Neuron (in vitro differentiated cells): ENCODE measurements at regions not wholly inside any gene's neighbourhood (a gene's known extent, or its start where the extent isn't known, plus 50 kb on each side); places are given as distances from the start of the nearest gene placed in this dataset.
"Not testable (repeated sequence)": the region's sequence is repeated elsewhere in the genome, so short reads cannot be mapped to it uniquely, and the experiment has no call there.

ENCODE experiments used
- H2AFZ ChIP-seq: one replicate; pipeline ENCODE4 v1.6.1; 2013; ENCODE audit warnings: low read depth, mild to moderate bottlenecking, inconsistent platforms, low read length, moderate library complexity
- H3K27me3 ChIP-seq: one replicate; pipeline ENCODE4 v1.6.1; 2013; ENCODE audit warnings: low read length; ENCODE audit not compliant: insufficient read depth
- H3K36me3 ChIP-seq: one replicate; pipeline ENCODE4 v1.6.1; 2013; ENCODE audit warnings: low read length; ENCODE audit not compliant: insufficient read depth
- H3K4me1 ChIP-seq: one replicate; pipeline ENCODE4 v1.6.1; 2013; ENCODE audit warnings: low read length; ENCODE audit not compliant: insufficient read depth
- H3K4me3 ChIP-seq: 2 replicates; pipeline ENCODE4 v1.5.1; 2013; ENCODE audit warnings: mild to moderate bottlenecking, low read length, moderate library complexity
- H3K9me3 ChIP-seq: one replicate; pipeline ENCODE4 v1.6.1; 2013; ENCODE audit warnings: low read length

DNA sequence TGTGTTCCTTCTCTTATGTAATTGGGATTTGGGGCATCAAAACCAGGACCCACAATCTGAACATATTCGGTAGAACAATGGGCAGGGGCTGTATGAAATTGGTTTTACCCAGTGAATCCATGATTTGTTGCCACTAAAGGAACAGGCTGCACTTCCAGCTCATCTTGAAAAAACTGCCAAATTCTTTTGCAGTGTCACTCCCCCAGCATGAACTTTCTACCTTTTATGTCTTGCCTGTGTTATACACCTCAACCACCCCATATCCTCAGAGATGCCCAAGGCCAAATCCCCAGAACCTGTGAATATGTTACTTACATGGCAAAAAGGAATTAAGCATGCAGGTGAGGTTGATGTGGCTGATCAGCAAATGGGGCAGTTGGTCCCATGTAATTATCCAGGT is 280.2 kb upstream of the ECI2 start:
- Histone ChIP-seq H3K27me3 (no peaks in the 10 kb centered on the region), H3K4me1 (no peaks in the 10 kb centered on the region), H2AFZ (no peak overlapping the region), H3K4me3 (no peak overlapping the region), H3K9me3 (no peaks in the 10 kb centered on the region), H3K36me3 (no peaks in the 10 kb centered on the region)

DNA sequence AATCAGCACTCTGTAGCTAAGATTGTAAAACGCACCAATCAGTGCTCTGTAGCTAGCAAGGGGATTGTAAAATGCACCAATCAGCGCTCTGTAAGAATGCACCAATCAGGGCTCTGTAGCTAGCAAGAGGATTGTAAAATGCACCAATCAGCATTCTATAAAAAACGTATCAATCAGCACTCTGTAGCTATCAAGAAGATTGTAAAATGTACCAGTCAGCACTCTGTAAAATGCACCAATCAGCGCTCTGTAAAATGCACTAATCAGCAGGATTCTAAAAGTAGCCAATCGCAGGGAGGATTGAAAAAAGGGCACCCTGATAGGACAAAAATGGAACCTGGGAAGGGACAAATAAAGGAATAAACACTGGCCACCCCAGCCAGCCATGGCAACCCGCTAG is 278.7 kb upstream of the ECI2 start:
- H3K36me3 ChIP-seq, H3K9me3 ChIP-seq, H3K27me3 ChIP-seq, H2AFZ ChIP-seq, H3K4me3 ChIP-seq, H3K4me1 ChIP-seq: not testable (repeated sequence)

DNA sequence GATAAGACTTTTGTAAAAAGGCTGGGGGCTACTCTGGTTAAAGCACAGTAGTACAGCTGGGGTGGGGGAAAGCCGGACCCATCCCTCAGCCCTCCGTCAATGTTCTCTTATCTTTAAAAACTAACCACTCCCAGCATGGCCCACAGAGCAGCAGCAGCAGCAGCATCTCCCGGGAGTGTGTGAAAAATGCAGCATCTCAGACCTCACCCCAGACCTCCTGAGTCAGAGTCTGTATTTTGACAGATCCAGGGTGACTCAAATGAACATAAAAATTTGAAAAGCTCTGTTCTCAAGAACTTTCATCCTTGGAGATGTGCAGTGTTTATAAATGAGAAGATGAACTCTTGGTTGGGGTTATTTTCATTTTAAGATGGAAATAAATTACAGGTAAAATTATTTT is 277.7 kb upstream of the ECI2 start:
- no peaks in the 10 kb centered on the region for H3K9me3 ChIP-seq
- H3K4me3 ChIP-seq = no peak overlapping the region
- H3K27me3 ChIP-seq = no peaks in the 10 kb centered on the region
- no peaks in the 10 kb centered on the region for H3K4me1 ChIP-seq
- no peak overlapping the region for H2AFZ ChIP-seq
- no peaks in the 10 kb centered on the region for H3K36me3 ChIP-seq

DNA sequence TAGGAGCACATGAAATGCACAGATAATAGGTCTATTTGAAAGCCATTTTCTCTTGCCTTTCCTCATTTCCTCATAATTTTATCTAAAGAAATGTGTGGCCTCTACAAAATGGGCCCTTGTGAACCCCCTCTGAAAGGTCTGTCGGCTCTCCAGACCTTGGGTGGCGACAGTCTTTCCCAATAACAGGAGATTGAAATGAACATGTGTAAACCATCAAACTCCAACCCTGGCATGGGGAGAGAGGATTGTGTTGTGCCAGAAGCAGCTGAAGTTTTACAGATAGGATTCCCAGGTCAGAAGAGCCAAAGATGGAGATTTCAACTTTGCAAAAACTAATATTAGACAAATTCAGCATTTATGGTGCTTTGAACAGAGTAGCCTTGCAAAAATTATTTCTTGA is 277.1 kb upstream of the ECI2 start:
- H3K27me3 ChIP-seq = no peaks in the 10 kb centered on the region
- H3K4me1 ChIP-seq = no peaks in the 10 kb centered on the region
- H3K36me3 ChIP-seq = no peaks in the 10 kb centered on the region
- no peak overlapping the region for H3K4me3 ChIP-seq
- H3K9me3 ChIP-seq = no peaks in the 10 kb centered on the region
- H2AFZ ChIP-seq = no peak overlapping the region

DNA sequence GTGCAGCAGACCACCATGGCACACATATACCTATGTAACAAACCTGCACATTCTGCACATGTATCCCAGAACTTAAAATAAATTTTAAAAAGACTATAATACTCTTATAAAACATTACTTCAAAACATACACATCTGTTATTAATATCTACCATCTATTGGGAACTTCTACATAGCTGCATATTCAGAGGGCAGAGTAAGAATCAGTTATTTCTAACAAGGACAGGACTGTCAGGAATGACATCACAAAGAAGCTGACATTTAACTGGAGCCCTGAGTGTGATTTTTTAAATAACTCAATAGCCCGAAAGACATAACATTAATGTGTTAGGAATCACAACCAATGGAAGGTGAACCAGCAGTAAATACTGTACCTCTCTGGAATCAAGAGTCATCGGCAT is 276.7 kb upstream of the ECI2 start:
- no peaks in the 10 kb centered on the region for H3K4me1 ChIP-seq
- no peaks in the 10 kb centered on the region for H3K36me3 ChIP-seq
- no peak overlapping the region for H3K4me3 ChIP-seq
- H3K27me3 ChIP-seq = no peaks in the 10 kb centered on the region
- no peak overlapping the region for H2AFZ ChIP-seq
- H3K9me3 ChIP-seq = no peaks in the 10 kb centered on the region

DNA sequence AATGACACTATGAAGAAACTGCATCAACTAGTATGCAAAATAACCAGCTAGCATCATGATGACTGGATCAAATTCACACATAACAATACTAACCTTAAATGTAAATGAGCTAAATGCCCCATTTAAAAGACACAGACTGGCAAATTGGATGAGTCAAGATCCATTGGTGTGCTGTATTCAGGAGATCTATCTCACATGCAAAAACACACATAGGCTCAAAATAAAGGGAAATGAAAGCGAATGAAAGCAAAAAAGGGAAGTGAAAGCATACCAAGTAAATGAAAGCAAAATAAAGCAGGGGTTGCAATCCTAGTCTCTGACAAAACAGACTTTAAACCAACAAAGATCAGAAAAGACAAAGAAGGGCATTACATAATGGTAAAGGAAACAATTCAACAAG is 272.3 kb upstream of the ECI2 start:
- not testable (repeated sequence) for H3K4me3 ChIP-seq, H3K9me3 ChIP-seq, H3K27me3 ChIP-seq, H3K36me3 ChIP-seq, H3K4me1 ChIP-seq, H2AFZ ChIP-seq

DNA sequence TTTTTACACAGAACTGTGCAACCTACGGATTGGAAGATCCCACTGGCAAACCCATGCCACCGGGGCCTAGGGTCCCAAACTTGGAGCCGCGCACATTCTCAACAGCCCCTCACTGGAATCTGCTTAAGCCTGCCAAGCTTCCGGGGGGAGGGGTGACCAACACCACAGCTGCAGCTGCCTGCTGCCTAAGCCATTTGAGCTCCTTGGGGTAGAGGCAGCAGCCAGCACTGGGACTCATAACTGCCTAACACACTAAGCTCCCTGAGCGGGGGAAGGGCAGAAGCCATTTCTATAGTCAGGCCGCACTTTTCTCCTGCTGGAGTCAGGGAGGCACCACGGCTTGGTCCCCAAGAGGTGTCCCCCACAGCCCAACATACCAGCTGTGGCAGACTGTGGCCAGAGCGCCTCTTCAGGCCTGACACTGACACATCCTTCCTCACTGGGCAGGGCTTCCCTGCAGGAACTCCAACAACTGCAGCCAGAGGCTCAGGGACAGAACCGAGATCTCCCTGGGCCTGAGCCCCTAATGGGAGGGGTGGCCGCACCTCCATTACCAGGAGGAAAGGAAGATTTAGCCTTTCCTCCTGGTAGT is 270.3 kb upstream of the ECI2 start:
- H3K36me3 ChIP-seq = no peaks in the 10 kb centered on the region

DNA sequence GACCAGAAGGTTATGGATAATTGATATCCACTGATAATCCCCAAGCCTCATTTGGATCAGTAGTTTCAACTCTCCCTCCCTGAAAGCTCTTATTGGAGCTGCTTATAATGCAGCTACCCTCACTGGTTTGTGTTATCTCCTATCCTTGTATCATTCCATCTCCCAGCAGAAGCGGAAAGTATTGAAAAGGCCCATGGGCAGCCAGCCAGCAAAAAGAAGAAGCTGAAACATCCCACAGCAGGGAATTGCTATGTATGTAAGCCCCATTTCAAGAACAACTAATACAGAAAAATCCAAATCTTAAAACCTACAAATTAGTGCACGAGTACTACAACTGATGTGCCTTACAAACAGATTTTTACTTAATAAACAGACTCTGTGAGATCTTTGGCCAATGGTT is 269.0 kb upstream of the ECI2 start:
- no peaks in the 10 kb centered on the region for H3K9me3 ChIP-seq
- no peak overlapping the region for H2AFZ ChIP-seq
- H3K27me3 ChIP-seq = no peaks in the 10 kb centered on the region
- H3K4me3 ChIP-seq = no peak overlapping the region
- H3K36me3 ChIP-seq = no peaks in the 10 kb centered on the region
- H3K4me1 ChIP-seq = no peaks in the 10 kb centered on the region

More for the DNA sequence above, 270.3 kb upstream of the ECI2 start:
- Histone ChIP-seq H3K4me1 (no peaks in the 10 kb centered on the region), H2AFZ (no peak overlapping the region), H3K9me3 (no peaks in the 10 kb centered on the region), H3K4me3 (no peak overlapping the region), H3K27me3 (no peaks in the 10 kb centered on the region)

DNA sequence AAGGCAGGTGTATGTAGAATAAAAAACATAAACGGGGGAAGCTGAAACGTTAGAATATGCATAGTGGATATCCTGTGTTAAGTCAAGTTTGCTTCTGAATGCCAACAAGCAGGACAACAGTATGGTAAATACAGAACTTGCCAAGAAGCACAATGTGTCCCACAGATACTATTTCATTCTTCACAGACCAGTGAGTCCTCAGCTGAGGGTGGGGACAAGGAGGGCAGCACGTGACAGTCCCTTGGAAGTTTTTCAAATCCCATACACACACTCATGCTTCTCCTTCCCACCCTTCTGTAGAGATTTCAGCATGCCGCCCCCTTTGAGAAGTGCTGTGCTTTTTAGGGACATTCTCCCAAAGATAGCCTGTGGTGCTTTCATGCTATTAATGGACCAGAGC is 268.5 kb upstream of the ECI2 start:
- Histone ChIP-seq H3K4me1 (no peaks in the 10 kb centered on the region), H3K36me3 (no peaks in the 10 kb centered on the region)

DNA sequence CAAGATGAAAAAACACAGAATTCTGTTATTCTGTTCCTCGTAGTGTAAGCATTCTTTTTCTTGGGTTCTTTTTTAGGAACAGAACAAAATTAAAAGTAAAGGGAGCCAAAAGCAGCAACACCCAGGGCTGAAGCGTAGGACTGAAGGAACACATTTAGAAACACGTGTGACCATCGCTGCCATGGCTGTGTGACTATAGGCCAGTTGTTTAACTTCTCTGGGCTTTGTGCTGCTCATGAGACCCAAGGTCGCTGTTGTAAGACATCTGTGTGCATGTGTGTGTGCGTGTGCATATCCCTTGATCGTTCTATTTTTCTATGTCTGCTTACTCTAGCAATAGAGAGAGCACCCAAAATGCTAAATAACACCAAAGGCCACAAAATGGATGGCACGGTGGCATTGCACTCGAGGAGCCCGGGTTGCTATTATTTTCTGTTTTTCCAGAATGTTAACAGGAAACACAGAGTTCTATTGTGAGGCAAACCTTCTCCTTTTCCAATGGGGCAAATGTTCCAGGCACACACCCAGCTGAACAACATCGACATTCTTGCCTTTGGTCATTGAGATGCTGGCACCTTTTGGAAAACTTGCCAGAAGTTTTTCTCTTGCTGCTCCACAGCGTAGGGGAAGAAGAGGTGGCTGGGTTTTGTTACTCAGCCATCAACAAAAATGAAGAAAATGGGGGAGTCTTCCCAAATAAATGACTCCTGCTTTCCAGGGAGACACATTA is 267.8 kb upstream of the ECI2 start:
- no peaks in the 10 kb centered on the region for H3K27me3 ChIP-seq
- no peak overlapping the region for H2AFZ ChIP-seq
- H3K4me1 ChIP-seq = no peaks in the 10 kb centered on the region
- no peak overlapping the region for H3K4me3 ChIP-seq
- H3K9me3 ChIP-seq = no peaks in the 10 kb centered on the region
- no peaks in the 10 kb centered on the region for H3K36me3 ChIP-seq

More for the DNA sequence above, 268.5 kb upstream of the ECI2 start:
- no peaks in the 10 kb centered on the region for H3K9me3 ChIP-seq
- no peak overlapping the region for H2AFZ ChIP-seq
- no peaks in the 10 kb centered on the region for H3K27me3 ChIP-seq
- no peak overlapping the region for H3K4me3 ChIP-seq

DNA sequence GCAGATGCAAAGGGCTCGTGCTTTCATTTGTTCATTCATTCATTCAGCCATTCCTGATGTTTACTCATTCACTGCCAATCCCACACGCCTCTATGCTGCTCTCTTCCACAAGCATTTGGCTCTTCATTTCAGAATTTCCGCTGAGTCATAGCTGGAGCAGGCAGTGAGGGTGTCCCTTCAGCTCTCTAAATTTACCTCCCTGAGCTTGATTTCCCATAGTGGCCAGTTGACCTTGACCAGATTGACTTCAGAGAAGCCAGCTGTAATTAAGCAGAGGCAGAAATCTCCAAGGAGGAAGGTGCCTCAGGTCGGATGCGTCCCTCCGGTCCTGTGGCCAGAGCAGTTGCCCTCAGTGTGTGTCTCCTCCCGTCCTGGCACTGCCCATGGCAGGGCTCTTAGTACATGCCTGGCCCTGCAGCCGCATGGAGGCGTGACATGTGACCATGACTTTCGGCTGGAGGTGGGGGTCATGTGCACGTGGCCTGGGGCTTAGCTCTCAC is 267.2 kb upstream of the ECI2 start:
- Histone ChIP-seq H3K4me3 (no peak overlapping the region), H2AFZ (no peak overlapping the region), H3K4me1 (no peaks in the 10 kb centered on the region), H3K36me3 (no peaks in the 10 kb centered on the region), H3K9me3 (no peaks in the 10 kb centered on the region), H3K27me3 (no peaks in the 10 kb centered on the region)

DNA sequence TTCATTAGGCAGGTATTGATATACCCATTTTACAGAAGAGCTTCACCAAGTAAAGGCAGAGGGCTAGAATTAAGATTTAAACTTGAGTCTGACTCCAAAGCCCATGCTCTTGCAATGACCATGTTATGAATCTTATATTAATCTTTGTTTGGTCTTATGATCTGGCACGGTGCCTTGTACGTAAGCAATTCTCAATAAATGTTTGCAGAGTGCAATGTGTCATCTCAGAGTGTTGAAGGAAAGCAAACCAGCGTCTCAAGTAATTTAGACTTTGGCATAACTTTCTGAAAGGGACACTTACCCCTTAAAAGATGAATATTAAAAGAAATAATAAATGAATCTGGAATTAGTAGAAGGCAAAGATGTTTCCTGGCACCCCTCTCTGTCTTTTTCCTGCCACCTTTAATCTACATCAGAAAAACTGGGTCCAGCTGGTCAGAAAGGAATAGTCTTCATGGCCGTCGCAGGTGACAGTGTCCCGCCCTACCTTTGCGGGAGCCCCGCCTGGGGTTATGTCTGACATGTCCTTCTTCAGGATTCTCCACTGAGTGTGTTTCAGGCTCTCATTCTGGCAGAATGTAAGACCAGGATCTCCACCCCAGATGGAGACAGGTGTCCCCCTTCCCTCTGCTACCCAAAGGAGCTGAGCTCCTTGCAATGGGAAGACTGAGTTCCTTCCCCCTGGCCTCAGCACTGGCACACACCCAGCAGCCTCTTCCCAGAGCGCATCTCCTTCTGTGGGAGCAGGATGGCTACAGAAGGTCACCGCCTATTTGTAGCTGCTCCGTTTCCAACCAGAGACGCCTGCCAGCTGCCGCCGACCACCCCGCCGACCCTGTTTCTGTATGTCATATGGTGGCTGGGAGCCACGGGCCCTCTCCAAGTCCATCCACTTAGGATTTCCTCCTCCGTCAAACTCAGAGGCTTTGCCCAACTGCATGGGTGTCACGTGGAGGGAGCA is 266.3 kb upstream of the ECI2 start:
- H3K9me3 ChIP-seq = no peaks in the 10 kb centered on the region
- no peaks in the 10 kb centered on the region for H3K27me3 ChIP-seq
- H3K36me3 ChIP-seq = no peaks in the 10 kb centered on the region
- no peak overlapping the region for H3K4me3 ChIP-seq
- no peak overlapping the region for H2AFZ ChIP-seq
- H3K4me1 ChIP-seq = no peaks in the 10 kb centered on the region

DNA sequence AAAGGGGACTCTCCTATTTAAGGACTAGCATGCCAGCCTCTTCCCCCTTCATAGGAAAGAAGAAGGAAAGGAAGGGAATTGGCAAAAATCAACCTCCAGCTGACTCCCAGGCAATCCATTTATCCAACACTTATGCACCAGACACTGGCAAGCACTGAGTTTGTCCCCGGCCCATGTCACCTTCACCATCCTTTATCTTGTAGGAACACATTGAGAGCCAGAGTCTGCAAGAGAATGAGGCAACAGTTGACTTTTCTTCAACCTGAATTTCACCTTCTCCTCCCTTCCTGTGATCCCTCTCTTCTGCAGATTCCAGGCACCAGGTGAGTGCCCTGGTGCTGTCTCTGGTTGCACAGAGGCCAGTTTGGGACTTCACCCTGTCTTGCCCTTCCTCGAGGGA is 264.3 kb upstream of the ECI2 start:
- Histone ChIP-seq H3K4me1 (peaks cover 1% of the 10 kb centered on the region), H3K27me3 (no peaks in the 10 kb centered on the region), H2AFZ (no peak overlapping the region), H3K9me3 (no peaks in the 10 kb centered on the region), H3K4me3 (no peak overlapping the region), H3K36me3 (no peaks in the 10 kb centered on the region)
